CMK (cell line): ENCODE measurements at regions not wholly inside any gene's neighbourhood (a gene's known extent, or its start where the extent isn't known, plus 50 kb on each side); places are given as distances from the start of the nearest gene placed in this dataset.

Experiments
- DNase-seq: peaks from one replicate; pipeline ENCODE4 v3.0.0-alpha.2; 2010; ENCODE audit warnings: low read depth

GRCh38 chr5:119789406-119790117 lies 160.2 kb downstream of the FAM170A start:
- no peak for DNase-seq

- no peak for DNase-seq
Observed at GRCh38 chr5:119792161-119792799, 162.9 kb downstream of the FAM170A start.

GRCh38 chr5:119795768-119796167 lies 166.4 kb downstream of the FAM170A start:
- DNase-seq = no peak

GRCh38 chr5:119801570-119801969 lies 172.2 kb downstream of the FAM170A start:
- DNase-seq = no peak

GRCh38 chr5:119808024-119808423 lies 178.7 kb downstream of the FAM170A start:
- no peak for DNase-seq

GRCh38 chr5:119808474-119808873 lies 179.1 kb downstream of the FAM170A start:
- no peak for DNase-seq

- DNase-seq = no peak
Observed at GRCh38 chr5:119810217-119810616, 180.9 kb downstream of the FAM170A start.

- DNase-seq = no peak
Observed at GRCh38 chr5:119811458-119811857, 182.1 kb downstream of the FAM170A start.

GRCh38 chr5:119814655-119815054 lies 185.3 kb downstream of the FAM170A start:
- no peak for DNase-seq

- DNase-seq = no peak
Observed at GRCh38 chr5:119816055-119816454, 186.7 kb downstream of the FAM170A start.

- DNase-seq = no peak
Observed at GRCh38 chr5:119820016-119820415, 190.7 kb downstream of the FAM170A start.

GRCh38 chr5:119820608-119821007 lies 191.2 kb downstream of the FAM170A start:
- no peak for DNase-seq

- DNase-seq = no peak
Observed at GRCh38 chr5:119828541-119828940, 199.2 kb downstream of the FAM170A start.

GRCh38 chr5:119829341-119829740 lies 200.0 kb downstream of the FAM170A start:
- DNase-seq = no peak

- DNase-seq = no peak
Observed at GRCh38 chr5:119833176-119833575, 203.8 kb downstream of the FAM170A start.

- DNase-seq = no peak
Observed at GRCh38 chr5:119840175-119840574, 210.8 kb downstream of the FAM170A start.

- no peak for DNase-seq
Observed at GRCh38 chr5:119852140-119852539, 222.8 kb downstream of the FAM170A start.

GRCh38 chr5:119860463-119860862 lies 231.1 kb downstream of the FAM170A start:
- no peak for DNase-seq

- DNase-seq = no peak
Observed at GRCh38 chr5:119862619-119863018, 233.3 kb downstream of the FAM170A start.

GRCh38 chr5:119864286-119864685 lies 234.9 kb downstream of the FAM170A start:
- DNase-seq = no peak

- no peak for DNase-seq
Observed at GRCh38 chr5:119873611-119874010, 244.3 kb downstream of the FAM170A start.

- DNase-seq = no peak
Observed at GRCh38 chr5:119876522-119876921, 247.2 kb downstream of the FAM170A start.

GRCh38 chr5:119878712-119879111 lies 249.4 kb downstream of the FAM170A start:
- DNase-seq = no peak

GRCh38 chr5:119879446-119879845 lies 250.1 kb downstream of the FAM170A start:
- DNase-seq = no peak
